Mesenteric fat pad (tissue), 1 donor: ENCODE measurements at regions not wholly inside any gene's neighbourhood (a gene's known extent, or its start where the extent isn't known, plus 50 kb on each side); places are given as distances from the start of the nearest gene placed in this dataset.
"Not testable (repeated sequence)": the region's sequence is repeated elsewhere in the genome, so short reads cannot be mapped to it uniquely, and the experiment has no call there.

Experiments used
- DNase-seq: peaks from one replicate; pipeline ENCODE4 v3.0.0-alpha.2; 2020; ENCODE audit warnings: low spot score
- donor health status: DM: yes; HTN: yes; CAD: no.

GRCh38 chr9:12391839-12392509 lies 301.2 kb upstream of the TYRP1 start:
- DNase-seq, result no peak

- DNase-seq, result no peak
These were observed 299.1 kb upstream of the TYRP1 start for GRCh38 chr9:12394105-12394504.

GRCh38 chr9:12403721-12404120 lies 289.5 kb upstream of the TYRP1 start:
- no peak for DNase-seq

- DNase-seq, result no peak
These were observed 279.2 kb upstream of the TYRP1 start for GRCh38 chr9:12413986-12414385.

GRCh38 chr9:12414514-12414913 lies 278.7 kb upstream of the TYRP1 start:
- no peak for DNase-seq

- DNase-seq, result no peak
These were observed 277.8 kb upstream of the TYRP1 start for GRCh38 chr9:12415361-12415760.

GRCh38 chr9:12416716-12417115 lies 276.5 kb upstream of the TYRP1 start:
- no peak for DNase-seq

- DNase-seq, result no peak
These were observed 268.9 kb upstream of the TYRP1 start for GRCh38 chr9:12424243-12424642.

- DNase-seq, result no peak
These were observed 267.0 kb upstream of the TYRP1 start for GRCh38 chr9:12425878-12426864.

GRCh38 chr9:12439267-12439666 lies 253.9 kb upstream of the TYRP1 start:
- no peak for DNase-seq

GRCh38 chr9:12441080-12441479 lies 252.1 kb upstream of the TYRP1 start:
- not testable (repeated sequence) for DNase-seq

GRCh38 chr9:12441506-12441905 lies 251.7 kb upstream of the TYRP1 start:
- DNase-seq, result no peak

- no peak for DNase-seq
These were observed 244.9 kb upstream of the TYRP1 start for GRCh38 chr9:12448246-12448645.

GRCh38 chr9:12457237-12457636 lies 235.9 kb upstream of the TYRP1 start:
- DNase-seq, result no peak

GRCh38 chr9:12461763-12462460 lies 231.3 kb upstream of the TYRP1 start:
- no peak for DNase-seq

GRCh38 chr9:12462861-12463260 lies 230.3 kb upstream of the TYRP1 start:
- DNase-seq, result no peak

GRCh38 chr9:12463641-12464040 lies 229.5 kb upstream of the TYRP1 start:
- DNase-seq, result no peak

- DNase-seq, result no peak
These were observed 228.8 kb upstream of the TYRP1 start for GRCh38 chr9:12464400-12464799.

- no peak for DNase-seq
These were observed 228.2 kb upstream of the TYRP1 start for GRCh38 chr9:12464910-12465512.

GRCh38 chr9:12469084-12469483 lies 224.1 kb upstream of the TYRP1 start:
- DNase-seq, result no peak

GRCh38 chr9:12494411-12494810 lies 198.8 kb upstream of the TYRP1 start:
- DNase-seq, result no peak
